ENCODE measurements at regions not wholly inside any gene's neighbourhood (a gene's known extent, or its start where the extent isn't known, plus 50 kb on each side); places are given as distances from the start of the nearest gene placed in this dataset.

DNA sequence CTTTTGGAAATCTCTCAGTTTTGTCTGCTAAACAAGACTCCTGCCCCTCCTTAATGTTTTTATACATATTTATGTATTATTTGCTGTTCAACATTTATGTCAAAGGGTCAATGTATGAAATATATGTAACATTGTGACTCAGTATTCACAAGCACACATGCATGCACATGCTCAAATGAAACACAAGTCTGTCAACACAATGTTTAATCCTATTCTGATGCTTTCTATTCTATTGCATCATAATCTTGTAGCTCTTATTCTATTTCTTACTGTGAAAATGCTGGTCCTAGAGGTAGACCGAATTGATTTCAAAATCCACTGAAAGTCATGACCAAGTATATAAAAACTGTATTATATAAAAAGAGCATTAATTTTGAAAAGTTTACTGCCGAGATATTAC, 1463.3 kb downstream of the C4orf33 start:
- no peak for DNase-seq

DNA sequence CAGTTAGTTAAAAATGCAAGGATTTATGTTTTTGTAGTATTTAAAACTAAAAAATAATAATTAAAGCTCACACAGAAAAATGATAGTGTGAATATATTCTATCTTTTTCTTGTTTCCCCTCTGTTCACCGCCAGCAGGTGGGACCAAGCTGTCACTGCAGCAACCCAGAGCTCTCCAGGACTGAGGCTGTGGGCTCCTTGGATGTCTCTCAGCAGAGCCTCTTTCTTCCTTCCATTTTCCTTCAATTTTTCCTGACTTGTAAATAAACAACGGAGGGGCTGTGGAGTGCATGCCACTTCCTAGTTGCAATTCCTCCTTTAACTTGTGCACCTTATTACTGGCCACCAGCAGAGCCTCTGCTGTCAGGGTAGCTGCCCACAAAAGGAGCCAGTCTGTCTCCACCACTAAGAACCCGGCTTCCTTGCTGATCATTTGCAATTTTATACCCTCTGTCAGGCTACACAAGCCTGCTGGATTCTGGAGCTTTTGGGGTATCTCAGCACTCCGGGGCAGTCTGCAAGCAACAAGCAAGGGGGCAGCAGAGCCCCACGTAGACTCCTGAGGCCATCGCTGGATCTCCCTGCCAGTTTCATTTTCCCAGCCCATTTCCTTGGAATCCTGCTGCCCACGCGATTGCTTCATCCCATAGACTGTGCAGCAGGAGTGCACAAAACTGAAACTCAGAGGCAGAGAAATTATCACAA, 1467.4 kb downstream of the C4orf33 start:
- DNase-seq = no peak

DNA sequence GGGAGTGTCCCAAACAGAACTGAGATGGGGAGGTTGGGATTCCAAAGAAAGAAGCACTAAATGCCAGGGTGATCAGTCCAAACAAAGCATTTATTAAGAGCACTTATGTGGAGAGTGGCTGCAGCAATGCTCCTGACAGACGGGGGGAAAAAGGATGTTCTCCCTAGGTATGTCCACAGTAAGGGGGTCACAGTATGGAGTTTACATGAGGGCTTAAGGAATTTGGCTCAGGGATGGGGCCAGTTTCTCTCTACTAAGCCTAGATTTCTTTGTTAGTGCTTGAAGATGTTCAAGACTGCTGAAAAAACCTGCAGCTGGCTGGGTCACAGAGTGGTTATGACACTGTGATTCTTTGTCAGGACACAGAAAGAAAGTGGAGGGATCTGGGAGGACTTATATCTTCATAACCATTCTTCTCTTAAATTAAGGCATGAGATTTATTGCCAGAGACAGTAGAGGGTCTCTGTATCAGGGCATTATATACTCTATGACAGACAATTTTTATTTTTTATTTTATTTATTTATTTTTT, 1468.0 kb downstream of the C4orf33 start:
- no peak for DNase-seq

DNA sequence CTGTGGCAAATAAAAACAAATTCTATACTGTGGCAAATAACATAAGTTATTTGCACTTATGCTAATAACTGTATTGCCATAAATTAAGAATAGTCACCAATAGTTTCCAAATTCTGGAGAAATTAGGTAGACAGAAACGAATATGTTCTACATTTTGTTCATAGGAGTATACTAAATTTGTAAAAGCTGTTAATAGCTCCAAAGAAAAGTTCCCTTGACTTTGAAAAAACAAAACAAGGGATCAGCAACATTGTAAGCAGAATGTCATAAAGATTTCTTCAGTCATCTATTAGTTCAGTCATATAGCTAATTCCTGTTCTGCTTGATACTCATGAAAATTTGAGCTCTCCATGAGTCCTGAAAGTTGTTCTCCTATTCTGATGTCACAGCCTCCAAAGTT, 1472.8 kb downstream of the C4orf33 start:
- DNase-seq = no peak

DNA sequence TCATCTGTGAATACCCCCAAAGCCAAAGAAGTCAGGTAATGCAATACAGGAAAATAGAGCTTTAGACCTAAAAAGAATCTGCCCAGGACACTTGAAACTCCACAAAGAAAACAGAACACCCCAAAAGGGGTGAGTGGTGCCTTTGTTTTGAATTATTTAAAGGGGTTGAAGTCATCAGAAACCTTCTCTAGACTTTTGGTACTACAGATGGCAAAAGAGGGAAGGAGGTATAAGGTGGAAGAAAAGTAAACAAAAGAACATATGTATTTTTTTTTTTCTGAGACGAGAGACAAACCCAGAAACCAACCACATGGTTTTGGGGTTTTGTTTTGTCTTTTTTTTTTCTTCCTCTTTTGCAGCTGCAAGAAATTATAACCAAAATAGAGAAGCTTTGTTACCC, 1477.8 kb downstream of the C4orf33 start:
- no peak for DNase-seq

DNA sequence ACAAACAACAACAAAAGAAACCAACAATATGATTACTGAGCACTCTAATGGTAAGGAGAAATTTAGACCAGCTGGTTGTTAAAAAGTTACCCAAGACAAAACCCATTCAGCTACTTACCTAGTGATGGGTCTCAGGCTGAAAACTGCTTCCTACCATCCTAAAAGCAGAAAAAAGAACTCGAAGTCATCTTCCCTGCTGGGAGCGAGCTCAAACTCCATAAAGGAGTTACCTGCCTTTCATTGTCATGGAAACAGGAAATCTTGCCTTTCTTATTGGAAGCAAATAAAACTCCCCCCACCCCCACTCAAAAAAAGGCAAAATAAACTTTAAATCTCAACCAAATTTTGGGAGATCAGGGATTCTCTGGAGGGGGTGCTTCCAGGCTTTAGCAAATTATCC, 1478.3 kb downstream of the C4orf33 start:
- DNase-seq = no peak

DNA sequence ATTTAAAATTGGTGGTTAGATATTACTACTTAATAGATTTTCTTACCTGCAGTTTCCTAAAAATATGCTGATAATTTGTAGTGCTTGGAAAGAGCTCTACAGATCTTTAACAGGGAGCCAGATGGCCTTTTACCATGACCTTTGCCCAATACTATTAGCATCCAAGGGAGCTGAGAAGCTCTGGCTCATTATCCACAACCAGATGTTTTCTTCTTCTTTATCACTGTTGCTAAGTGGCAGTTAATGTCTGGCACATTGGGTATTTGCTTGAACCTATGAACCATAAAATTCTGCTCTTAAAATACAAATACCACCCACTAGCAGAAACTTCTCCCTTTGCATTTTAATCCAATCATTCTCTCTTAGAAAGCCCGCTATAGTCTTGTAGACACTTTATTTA, 1480.3 kb downstream of the C4orf33 start:
- no peak for DNase-seq

DNA sequence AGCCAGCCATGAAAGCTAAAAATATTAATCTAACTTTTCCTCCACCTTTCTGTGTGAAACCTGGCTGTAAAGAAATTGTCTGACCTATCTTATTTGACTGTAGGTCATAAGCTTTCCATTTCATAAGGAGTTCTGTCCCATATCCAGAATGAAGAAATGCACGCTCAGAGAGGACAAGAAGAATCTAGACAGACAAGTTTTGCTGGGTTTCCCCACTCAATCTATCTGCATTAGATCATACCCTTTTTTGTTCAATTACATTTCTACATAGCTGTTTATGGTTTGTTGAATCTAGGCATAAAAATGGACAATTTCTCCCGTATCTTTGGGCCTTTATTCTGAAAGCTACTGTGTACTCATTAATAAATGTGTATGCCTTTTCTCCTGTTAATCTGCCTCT, 1495.1 kb downstream of the C4orf33 start:
- no peak for DNase-seq

DNA sequence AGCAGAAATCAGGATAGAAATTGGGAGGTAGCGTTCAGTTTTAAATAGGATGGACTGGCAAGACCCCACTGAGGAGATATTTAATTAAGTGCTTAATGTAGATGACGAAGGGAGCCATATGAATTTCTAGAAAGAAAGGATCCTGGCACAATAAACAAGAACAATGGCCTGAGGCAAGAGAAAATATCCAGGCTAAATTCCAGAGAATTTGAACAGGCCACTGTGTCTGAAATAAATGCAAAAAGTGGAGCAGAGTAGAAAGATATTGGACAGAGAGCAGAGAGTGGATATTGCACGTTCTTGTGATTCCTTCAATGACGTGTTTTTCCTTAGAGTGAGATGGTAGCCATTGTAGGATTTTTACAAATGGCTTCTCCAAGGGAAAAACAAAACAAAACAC, 1504.8 kb downstream of the C4orf33 start:
- DNase-seq = no peak

DNA sequence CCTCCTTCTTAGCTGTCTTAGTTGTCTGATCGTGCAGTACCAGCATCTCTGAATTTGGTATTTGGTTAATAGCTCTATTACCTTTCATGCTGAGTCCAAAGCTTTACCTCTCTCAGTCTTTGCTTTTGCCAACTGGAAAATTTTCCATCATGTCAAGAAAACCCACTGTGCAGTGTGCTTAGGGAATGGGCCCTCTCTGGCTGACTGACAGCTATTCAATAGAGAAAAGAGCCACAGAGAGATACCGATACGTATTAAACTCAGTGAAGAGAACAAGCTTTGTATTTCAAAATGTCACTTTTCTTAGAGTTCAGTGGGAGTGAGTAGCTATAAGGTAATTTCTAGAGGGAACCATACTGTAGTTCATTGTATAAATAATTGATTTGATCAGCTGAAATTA, 1507.1 kb downstream of the C4orf33 start:
- DNase-seq = no peak

DNA sequence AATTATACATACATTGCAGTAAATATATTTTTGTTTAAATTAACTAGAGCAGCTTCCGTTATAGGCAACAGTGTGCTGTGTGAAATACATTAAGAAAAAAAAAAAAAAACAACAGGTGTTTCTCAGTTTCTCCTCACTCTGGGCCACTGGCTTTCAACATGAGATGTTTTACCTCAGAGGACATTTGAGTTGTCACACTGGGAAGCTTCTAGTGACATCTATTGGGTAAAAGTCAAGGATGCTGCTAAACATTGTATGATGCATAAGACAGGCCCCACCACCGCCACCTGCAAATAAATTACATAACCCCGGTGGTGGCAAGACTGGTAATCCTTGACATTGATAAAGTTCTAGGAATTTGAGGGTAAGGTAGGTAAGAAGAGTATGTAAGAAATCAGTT, 1512.2 kb downstream of the C4orf33 start:
- DNase-seq = no peak

DNA sequence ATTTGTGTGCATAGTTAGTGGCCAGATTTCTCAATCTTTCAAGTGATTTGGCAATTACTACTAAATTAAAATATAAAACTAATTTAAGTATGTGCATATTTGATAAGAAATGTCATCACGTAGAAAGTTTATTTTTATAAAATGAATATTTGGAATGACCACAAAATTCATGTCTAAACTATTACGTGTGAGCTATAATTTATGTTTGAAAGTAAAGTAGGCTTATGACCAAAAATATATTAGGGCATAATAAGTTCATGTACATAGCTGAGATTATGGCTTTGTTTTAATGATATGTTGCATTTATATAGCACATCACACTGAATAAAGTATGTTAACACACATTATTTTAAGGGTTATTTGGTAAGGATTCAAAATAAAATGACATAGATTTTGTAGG, 1532.6 kb downstream of the C4orf33 start:
- DNase-seq = no peak

DNA sequence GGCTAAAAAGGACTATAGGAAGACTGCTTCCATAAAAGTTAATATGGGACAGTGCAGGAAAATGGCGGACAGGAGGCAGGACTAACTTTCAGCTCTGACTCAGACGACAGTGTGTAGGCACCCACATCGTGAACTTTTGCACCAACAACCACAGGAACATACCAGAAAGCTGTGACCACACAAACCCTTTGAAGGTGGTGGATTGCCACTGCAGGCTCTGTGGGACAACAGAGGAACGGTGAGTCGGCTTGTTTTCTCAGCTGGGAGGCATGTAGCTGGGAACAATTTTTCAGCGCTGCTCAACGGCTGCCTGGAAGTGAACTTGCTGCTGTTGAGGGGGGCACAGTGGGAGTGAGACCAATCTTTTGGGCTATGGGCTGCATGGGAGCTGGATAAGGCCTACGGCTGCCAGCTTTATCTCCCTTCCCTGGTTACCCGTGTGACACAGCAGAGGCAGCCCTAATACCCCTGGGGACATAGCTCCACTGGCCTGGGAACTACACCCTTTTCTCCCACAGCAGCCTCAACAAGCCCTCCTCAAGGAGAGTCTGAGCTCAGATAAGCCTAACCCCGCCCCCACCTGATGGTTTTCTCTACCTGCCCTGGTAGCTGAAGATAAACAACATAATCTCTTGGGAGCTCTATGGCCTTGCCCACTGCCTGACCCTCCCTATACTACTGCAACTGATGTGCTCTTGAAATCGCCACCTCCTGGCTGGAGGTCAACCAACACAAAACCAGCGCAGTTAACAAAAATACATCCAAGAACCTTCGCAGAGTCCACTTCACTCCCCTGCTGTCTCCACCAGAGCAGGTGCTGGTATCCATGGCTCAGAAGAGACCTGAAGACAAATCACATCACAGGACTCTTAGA, 1537.0 kb downstream of the C4orf33 start:
- no peak for DNase-seq

DNA sequence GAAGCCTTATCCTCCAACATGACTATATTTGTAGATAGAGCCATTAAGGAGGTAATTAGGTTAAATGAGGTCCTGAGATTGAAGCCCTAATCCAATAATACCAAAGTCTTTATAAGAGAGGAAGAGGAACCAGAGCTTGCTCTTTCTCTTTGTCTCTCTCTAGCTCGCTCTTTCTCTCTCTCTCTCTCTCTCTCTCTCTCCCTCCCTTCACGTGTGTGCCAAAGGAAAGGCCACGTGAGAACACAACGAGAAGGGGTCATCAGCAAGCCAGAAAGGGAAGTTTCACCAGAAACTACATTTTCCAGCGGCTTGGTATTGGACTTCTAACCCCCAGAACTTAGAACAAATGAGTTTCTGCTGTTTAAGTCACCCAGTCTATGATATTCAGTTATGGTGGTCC, 1540.5 kb downstream of the C4orf33 start:
- no peak for DNase-seq

DNA sequence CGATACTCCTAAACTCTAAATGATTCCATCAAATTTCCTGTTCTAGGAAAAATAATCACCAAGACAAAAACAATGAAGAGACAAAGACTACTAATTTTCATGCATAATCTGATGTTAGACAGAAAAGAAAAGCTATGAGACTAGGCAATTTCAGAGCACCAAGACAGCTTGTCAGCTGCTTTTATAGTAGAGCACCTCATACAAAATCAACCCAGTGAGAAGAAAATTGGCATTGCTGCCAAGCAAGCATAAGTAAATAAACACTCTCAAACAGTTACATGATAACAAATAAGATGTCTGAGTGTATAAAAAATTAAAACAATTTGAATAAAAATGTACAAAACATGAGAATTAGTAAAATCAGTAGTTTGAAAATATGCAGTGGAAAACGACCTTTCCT, 1544.6 kb downstream of the C4orf33 start:
- no peak for DNase-seq

DNA sequence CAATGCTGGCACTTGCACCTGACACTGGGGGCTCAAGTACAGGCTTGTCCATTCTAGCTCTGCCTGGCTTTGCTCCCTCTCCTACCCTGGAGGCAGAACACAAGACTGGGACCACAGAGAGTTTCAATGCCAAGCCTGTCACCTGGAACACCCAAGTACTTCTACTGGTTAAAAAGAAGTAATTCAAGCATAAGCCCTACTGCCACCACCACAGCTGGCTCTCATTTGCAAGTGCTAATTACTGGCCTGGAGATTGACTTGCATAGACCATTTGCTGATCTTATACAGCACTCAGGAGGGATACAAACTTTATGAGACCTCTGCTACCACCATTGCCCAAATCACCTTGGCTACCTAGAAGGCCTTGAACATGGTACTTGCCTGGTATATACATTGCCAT, 1550.9 kb downstream of the C4orf33 start:
- no peak for DNase-seq

DNA sequence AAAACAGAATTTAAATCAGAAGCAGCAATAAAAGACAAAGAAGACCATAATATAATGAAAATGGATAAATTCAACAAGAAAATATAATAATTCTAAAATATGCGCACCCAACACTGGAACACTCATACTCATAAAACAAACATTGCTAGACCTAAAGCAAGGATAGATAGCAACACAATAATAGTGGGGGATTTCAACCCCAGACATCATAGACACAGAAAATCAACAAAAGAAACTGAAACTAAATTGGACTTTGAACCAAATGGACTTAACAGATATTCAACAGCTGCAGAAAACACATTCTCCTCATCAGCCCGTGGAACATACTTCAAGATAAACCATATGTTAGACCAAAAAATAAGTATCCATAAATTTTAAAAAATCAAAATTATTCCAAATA, 1552.6 kb downstream of the C4orf33 start:
- DNase-seq = no peak

DNA sequence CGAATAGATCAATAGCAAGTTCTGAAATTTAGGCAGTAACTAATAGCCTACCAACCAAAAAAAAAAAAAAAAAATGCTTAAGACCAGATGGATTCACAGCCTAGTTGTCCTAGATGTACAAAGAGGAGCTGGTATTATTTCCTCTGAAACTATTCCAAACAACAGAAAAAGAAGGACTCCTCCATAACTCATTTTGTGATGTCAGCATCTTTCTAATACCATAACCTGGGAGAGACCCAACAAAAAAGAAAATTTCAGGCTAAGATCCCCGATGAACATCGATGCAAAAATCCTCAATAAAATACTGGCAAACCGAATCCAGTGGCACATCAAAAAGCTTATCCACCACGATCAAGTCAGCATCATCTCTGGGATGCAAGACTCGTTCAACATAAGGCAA, 1557.9 kb downstream of the C4orf33 start:
- DNase-seq = no peak

DNA sequence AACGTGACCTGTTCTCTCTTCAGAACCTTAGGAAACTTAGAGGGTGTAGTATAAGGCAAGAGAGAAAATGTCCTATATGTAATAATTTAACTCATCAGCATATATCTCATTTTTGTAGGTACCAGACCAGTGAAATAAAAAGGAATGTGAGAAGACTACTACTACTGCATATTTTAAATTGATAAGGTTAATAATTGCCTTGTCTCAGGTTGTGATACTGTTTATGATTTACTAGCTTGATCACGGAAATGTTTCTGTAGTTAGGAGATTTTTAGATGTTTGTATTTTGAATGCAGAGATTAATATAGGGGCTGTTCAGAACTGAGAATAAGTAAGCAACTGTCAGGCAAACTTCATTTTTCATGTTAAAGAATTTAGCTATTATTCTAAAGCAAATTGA, 1563.4 kb downstream of the C4orf33 start:
- no peak for DNase-seq

DNA sequence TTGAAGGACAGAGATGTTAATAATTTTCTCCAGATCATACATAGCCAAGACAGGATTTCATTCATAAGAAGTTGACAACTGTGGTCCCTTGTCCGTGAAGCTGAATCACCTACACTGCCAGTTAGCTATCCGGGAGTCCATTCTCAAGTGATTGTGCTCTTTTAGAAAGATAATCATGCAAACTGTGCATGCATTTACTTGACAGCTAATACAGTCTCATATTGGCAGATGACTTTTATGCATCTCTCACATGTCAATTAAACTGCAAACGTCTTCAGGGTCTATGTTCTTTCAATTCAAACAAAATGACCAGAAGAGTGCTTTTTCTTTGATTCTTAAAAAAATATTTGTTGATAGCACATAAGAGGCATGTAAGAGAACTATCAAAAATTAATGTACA, 1572.9 kb downstream of the C4orf33 start:
- no peak for DNase-seq

DNA sequence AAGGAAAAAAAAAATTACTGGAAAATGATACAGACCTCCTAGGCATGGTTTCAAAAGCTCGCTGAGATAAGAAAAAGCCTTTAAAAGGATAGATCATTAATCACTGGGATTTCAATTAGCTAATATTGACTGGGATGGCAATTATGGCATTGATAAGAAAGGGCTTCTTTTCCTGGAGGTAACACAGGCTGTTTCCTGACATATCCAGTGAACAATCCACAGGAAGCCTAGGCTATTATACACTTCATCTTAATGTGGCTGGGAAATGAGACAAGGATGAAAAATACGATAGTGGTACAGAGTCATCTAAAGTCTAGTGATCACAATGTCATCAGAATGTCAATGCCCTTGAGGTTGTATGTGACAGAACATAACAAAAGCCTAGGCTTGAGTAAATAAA, 1579.3 kb downstream of the C4orf33 start:
- no peak for DNase-seq

DNA sequence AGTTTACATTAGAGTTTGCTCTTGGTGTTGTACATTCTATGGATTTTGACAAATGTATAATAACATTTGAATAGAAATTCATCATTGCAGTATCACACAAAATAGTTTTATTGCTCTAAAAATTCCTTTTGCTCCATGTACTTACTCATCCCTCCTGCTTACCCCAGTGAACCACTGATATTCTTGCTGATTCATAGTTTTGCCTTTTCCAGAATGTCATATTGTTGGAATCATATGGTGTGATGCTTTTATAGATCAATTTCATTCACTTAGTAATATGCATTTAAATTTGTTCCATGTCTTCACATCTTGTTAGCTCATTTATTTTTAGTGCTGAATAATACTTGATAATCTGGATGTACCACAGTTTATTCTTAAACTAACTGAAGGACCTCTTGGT, 1593.2 kb downstream of the C4orf33 start:
- DNase-seq = no peak

DNA sequence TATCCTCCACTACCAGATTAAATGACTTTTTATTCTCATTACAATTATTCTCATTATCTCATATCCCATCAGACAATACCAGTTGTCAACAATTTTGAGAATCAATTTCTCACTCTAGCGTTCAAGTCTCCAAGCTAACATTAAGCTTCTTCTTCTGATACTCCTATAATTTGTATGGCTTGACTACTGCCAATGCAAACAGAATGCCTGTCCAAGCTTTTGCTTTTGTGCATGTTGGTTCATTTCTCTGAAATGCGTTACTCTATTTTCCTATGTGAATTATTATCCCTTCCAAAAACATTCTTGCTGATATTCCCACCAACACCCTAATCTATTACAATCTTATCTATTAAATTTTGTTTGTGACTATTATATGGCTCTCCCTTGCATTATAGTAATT, 1602.3 kb downstream of the C4orf33 start:
- no peak for DNase-seq

DNA sequence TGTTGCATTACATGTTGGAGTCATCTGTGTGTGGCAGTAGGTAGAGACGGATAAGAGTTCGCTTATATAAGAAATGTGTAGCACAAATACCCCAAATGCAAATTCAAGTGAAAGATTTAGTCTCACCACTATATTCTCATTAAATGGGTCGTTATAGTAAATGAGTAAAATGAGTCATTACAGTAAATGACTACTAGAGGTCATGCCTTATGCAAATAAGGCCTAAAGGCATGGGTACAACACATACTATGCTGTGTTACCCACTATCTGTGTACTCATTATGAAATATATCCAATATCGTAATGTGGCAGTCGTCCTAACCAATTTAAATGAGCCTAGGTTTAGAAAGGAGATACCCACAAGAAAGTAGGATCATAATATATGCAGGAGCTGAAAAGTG, 1603.1 kb downstream of the C4orf33 start:
- no peak for DNase-seq

Data from GF-D8 (cell line).